Posterior cingulate gyrus (tissue), 11 donors: ENCODE measurements at regions not wholly inside any gene's neighbourhood (a gene's known extent, or its start where the extent isn't known, plus 50 kb on each side); places are given as distances from the start of the nearest gene placed in this dataset.

ENCODE experiments used
- DNase-seq, 10 donors: peaks; one replicate each; pipeline versions ENCODE4 v3.0.0 to v3.0.0-alpha.2; 2020 to 2021; ENCODE audit warnings: mixed read lengths in 3 of 10
- intact Hi-C: fragments of 100-400 bp; cut with DNase I; formaldehyde crosslinking; loops from one replicate; pipeline ENCODE4 v1.15.1; 2023

- intact Hi-C loops, result loop anchor here (10.0 kb wide), 1 partner anchor 61 kb away; no protein-coding TSS in a partner anchor
- peak; percentile 43 to 94 (median 64) for DNase-seq
Measured at GRCh38 chr17:71976011-71976649, 144.7 kb upstream of the SOX9 start.

GRCh38 chr17:71978435-71978834, 142.4 kb upstream of the SOX9 start:
- intact Hi-C loops, result loop anchor here (10.0 kb wide), 1 partner anchor 64 kb away; no protein-coding TSS in a partner anchor

DNA sequence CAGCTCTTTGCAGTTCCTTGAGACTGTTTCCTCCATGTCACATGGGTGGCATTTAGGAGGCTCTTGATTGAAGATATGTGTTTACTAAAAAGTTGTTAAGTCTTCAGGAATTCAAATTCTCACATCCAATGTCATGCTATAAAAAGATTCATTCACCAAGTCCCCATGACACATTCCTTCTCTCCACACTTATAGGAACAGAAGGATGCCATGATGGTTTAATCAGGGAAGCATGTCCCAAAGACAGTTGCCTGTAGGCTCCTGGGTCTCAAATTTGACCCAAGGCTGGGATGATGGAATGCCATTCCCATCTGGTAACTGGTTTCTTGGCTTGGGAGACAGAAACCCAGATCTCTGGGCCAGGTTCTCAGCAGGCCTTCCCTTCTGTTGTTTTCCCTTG, 140.6 kb upstream of the SOX9 start:
- intact Hi-C loops, result no loop called here
- DNase-seq, result no peak

More at GRCh38 chr17:71978435-71978834, 142.4 kb upstream of the SOX9 start:
- DNase-seq, result no peak

GRCh38 chr17:71983828-71984227, 137.0 kb upstream of the SOX9 start:
- intact Hi-C loops, result no loop called here
- DNase-seq, result no peak

GRCh38 chr17:71985111-71986039, 135.4 kb upstream of the SOX9 start:
- no peak for DNase-seq
- intact Hi-C loops, result no loop called here

DNA sequence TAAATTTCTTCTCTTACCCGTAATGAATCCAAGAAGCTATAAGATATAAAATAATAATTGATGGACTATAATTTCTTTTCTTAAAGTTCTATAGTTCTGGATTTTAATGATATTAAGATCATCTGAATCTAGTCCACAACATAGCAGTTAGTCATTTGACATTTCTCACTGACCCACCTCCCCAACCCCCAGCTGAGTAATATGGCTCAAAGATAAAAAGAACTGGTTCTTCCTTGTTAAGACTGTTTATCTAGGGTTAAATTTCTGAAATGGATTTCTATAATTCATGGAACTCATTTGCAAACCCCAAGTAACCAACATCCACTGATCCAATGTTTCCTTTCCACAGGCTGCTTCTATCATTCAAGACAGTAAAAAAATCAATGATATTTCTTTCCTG, 133.9 kb upstream of the SOX9 start:
- intact Hi-C loops, result no loop called here
- DNase-seq, result no peak

DNA sequence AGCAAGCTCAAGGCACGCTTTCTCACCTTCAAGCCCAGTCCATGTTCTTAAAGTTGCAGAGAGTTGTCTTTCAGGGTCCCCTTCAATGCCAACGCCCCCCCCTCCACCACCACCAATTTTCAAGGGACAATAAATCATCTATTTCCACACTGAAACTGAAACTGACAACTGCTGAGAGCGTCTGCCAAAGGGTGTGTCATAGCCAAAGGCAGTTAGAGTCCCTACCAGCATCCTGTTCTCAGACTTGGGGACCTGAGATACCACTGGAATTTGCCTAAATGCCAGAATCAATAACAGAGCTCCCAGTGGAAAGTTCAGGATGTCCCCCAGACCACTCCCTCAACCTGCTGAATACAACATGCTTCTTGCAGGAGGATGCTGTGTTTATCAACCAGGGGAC, 133.2 kb upstream of the SOX9 start:
- intact Hi-C loops, result no loop called here
- DNase-seq, result no peak

DNA sequence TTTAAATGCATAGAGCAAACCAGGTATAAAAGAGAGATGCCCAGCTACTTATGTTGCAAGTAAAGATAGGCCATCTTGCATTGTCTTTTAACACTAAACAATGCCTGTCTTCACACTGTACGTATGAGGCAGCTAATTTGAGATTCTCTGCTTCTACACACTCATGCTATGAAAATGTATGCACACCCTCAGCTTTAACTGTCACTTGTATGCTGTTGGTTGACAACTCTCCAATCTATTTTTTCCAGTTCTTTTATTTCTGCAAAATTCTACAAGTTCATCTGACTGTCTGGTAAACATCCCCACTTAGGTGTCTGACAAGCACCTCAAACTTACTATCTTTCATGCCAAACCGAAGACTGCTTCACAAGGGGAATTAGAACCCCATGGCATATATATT, 131.7 kb upstream of the SOX9 start:
- intact Hi-C loops, result no loop called here
- DNase-seq, result no peak

GRCh38 chr17:71993363-71993762, 127.5 kb upstream of the SOX9 start:
- DNase-seq, result peak in 1 of 10 donors; percentile 80
- intact Hi-C loops, result no loop called here

GRCh38 chr17:71995590-71995989, 125.2 kb upstream of the SOX9 start:
- intact Hi-C loops, result no loop called here
- no peak for DNase-seq

- intact Hi-C loops, result no loop called here
- no peak for DNase-seq
Measured at GRCh38 chr17:72004011-72004427, 116.8 kb upstream of the SOX9 start.

DNA sequence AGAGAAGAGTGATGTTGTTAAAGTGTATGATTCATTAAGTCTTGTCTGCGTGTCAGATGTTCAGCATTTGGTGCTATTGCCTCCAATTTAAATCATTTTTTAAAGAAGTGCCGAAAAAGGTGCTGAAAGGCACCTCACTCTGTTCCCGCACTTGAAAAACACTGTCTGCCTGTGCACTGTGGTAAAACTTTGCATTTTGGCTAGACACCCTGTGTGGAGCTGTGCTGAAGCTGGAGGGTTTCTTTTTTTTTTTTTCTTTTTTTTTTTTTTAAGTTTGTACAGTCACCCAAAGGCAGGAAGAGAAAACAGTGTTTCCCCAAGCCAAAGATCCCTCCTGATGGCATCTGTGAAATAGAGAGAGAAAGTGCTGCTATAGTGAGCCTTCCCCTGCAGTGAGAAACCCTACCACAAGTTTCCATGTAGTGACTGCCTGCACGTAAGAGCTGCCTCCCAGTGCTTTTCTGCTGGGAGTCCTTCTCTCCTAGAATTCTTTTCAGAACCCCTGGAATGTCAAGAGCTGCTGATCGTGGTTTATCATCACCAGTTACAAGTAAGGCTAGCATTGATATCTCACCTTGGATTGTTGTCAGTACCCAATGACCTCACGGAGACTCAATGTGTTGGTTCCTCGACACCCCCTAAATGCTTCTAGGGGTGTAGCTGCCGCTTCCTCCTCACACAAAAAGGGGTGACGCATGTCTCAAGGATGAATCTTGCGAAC, 116.0 kb upstream of the SOX9 start:
- intact Hi-C loops, result no loop called here
- DNase-seq, result no peak

DNA sequence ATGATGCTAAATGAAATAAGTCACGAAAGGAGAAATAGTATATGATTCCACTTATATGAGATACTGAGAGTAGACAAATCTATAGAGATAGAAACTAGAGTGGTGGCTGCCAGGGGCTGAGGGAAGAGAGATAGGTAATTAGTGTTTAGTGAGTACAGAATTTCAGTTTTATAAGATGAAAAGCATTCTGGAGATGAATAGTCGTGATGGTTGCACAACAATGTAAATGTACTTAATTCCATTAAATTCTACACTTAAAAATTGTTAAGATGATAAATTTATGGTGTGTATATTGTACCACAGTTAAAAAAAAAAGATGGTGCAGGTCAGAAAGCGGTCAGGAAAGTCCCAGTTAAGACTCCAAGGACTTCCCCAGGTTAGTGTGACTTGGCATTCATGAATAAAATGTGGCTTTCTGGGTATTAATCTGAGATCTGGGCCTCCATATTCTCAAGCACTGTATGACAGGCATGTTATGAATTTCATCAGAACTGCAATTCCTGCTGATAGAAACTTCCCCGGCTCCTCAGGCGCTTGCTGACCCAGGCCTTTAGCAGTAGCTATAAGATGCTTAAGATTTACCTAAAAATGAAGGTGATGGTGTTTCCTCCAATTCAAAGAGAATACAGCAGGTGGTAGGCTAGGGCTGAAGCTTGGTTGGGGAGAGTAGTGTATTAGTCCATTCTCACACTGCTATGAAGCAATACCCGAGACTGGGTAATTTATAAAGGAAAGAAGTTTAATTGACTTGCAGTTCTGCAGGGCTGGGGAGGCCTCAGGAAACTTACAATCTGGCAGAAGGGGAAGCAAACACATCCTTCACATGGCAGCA, 115.3 kb upstream of the SOX9 start:
- intact Hi-C loops, result no loop called here
- no peak for DNase-seq

DNA sequence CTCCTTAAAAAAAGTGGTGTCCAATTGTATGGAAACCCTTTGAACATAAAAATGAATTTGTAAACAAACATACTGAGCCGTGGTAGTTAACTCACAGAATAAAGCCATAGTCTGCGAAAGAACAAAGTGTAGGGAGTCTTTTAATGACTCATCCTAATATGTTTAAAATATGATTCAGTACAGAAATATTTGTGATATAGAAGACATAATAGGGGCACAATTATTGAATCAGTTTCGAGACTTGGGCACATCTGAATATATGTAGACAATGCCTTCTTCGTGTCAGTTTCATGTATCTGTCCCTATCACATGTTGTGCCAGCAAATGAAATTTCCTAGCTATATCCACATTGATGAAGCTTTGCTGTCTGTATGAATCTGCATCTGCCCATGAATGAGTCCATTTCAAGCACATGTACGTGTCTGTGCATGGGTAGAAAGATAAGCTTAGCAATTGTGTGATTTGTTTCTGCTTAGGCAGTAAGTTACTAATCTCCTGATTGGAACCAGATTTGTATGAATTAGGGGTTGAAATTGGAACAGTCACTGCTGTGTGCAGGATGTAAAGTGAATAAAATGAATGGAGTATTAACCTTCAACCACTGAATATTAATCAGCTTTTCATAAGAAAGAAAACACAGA, 112.5 kb upstream of the SOX9 start:
- intact Hi-C loops, result no loop called here

GRCh38 chr17:72011561-72011960, 109.3 kb upstream of the SOX9 start:
- no peak for DNase-seq
- intact Hi-C loops, result no loop called here

More for the DNA sequence above, 112.5 kb upstream of the SOX9 start:
- DNase-seq, result no peak

- no peak for DNase-seq
- intact Hi-C loops, result no loop called here
Measured at GRCh38 chr17:72021417-72022041, 99.3 kb upstream of the SOX9 start.

- intact Hi-C loops, result no loop called here
- no peak for DNase-seq
Measured at GRCh38 chr17:72022328-72023275, 98.2 kb upstream of the SOX9 start.

- intact Hi-C loops, result no loop called here
- DNase-seq, result no peak
Measured at GRCh38 chr17:72024457-72024856, 96.4 kb upstream of the SOX9 start.
